Effector memory CD4-positive, alpha-beta T cell (primary cell): ENCODE measurements at regions not wholly inside any gene's neighbourhood (a gene's known extent, or its start where the extent isn't known, plus 50 kb on each side); places are given as distances from the start of the nearest gene placed in this dataset.
"Not testable (repeated sequence)": the region's sequence is repeated elsewhere in the genome, so short reads cannot be mapped to it uniquely, and the experiment has no call there.

Source experiments
- DNase-seq, 3 donors: peaks; one replicate each; pipeline ENCODE4 v3.0.0-alpha.2; 2020
- H3K27ac ChIP-seq: 2 replicates; pipeline ENCODE4 v1.7.0; 2013; ENCODE audit warnings: mild to moderate bottlenecking, low read length, moderate library complexity; ENCODE audit not compliant: insufficient read depth, poor library complexity, severe bottlenecking
- H3K27me3 ChIP-seq: replicated peaks from 2 replicates; pipeline ENCODE4 v1.7.0; 2013; ENCODE audit warnings: mild to moderate bottlenecking, low read length; ENCODE audit not compliant: insufficient read depth, control insufficient read depth, poor library complexity, severe bottlenecking
- H3K36me3 ChIP-seq: 2 replicates; pipeline ENCODE4 v1.7.0; 2013; ENCODE audit warnings: mild to moderate bottlenecking, low read length, moderate library complexity; ENCODE audit not compliant: control insufficient read depth, insufficient read depth
- H3K4me1 ChIP-seq: 2 replicates; pipeline ENCODE4 v1.7.0; 2013; ENCODE audit warnings: low read length, mild to moderate bottlenecking; ENCODE audit not compliant: control insufficient read depth, insufficient read depth, poor library complexity, severe bottlenecking
- H3K4me3 ChIP-seq: 2 replicates; pipeline ENCODE4 v1.7.0; 2013; ENCODE audit warnings: low read length, low read depth, mild to moderate bottlenecking; ENCODE audit not compliant: insufficient read depth, poor library complexity, severe bottlenecking
- H3K9me3 ChIP-seq: 2 replicates; pipeline ENCODE4 v1.7.0; 2013; ENCODE audit warnings: mild to moderate bottlenecking, low read length, moderate library complexity; ENCODE audit not compliant: control insufficient read depth

GRCh38 chr6:67121115-67121514, 1414.1 kb upstream of the EYS start:
- DNase-seq: no peak
- H3K9me3 ChIP-seq: no peaks in the 10 kb centered on the region
- H3K36me3 ChIP-seq: no peaks in the 10 kb centered on the region
- H3K4me3 ChIP-seq: no peak overlapping the region
- no peaks in the 10 kb centered on the region for H3K4me1 ChIP-seq
- H3K27ac ChIP-seq: no peak overlapping the region
- H3K27me3 ChIP-seq: no peaks in the 10 kb centered on the region

DNA sequence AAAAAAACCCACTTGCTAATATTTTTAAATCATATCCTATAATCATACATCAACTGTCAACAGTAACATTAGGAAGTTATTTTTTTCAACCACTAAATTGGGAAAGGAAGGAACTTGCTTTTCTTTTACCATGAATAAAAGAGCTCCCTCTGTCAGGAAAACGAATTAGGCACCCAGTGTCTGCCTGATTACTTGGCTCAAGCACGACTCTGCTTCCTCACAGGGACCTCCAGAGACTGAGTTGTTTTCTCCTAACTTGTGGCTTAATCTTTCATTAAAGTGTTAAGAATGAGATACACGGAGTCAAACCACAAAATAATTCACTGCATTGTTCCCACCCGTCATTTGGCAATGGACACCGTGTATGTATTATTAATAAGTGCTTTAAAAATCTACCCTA, 1405.1 kb upstream of the EYS start:
- H3K36me3 ChIP-seq: no peaks in the 10 kb centered on the region
- no peaks in the 10 kb centered on the region for H3K27me3 ChIP-seq
- DNase-seq: no peak
- H3K4me3 ChIP-seq: no peak overlapping the region
- H3K9me3 ChIP-seq: no peaks in the 10 kb centered on the region
- H3K27ac ChIP-seq: no peak overlapping the region
- no peaks in the 10 kb centered on the region for H3K4me1 ChIP-seq

GRCh38 chr6:67102743-67103142, 1395.7 kb upstream of the EYS start:
- H3K9me3 ChIP-seq: no peaks in the 10 kb centered on the region
- no peaks in the 10 kb centered on the region for H3K36me3 ChIP-seq
- no peaks in the 10 kb centered on the region for H3K27me3 ChIP-seq
- H3K27ac ChIP-seq: no peak overlapping the region
- no peak overlapping the region for H3K4me3 ChIP-seq
- no peak for DNase-seq
- no peaks in the 10 kb centered on the region for H3K4me1 ChIP-seq

DNA sequence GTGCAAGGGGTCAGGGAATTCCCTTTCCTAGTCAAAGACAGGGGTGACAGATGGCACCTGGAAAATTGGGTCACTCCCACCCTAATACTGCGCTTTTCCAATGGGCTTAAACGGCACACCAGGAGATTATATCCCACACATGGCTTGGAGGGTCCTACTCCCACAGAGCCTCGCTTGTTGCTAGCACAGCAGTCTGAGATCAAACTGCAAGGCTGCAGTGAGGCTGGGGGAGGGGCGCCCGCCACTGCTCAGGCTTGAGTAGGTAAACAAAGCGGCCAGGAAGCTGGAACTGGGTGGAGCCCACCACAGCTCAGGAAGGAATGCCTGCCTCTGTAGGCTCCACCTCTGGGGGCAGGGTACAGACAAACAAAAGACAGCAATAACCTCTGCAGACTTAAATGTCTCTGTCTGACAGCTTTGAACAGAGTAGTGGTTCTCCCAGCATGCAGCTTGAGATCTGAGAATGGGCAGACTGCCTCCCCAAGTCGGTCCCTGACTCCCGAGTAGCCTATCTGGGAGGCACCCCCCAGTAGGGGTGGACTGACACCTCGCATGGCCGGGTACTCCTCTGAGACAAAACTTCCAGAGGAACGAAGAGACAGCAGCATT, 1388.7 kb upstream of the EYS start:
- H3K9me3 ChIP-seq, H3K4me1 ChIP-seq, H3K27me3 ChIP-seq, H3K36me3 ChIP-seq, H3K4me3 ChIP-seq, H3K27ac ChIP-seq, DNase-seq: not testable (repeated sequence)

GRCh38 chr6:67094431-67094946, 1387.5 kb upstream of the EYS start:
- no peak for DNase-seq

GRCh38 chr6:67073938-67074337, 1366.9 kb upstream of the EYS start:
- no peak for DNase-seq
- H3K27me3 ChIP-seq: no peaks in the 10 kb centered on the region
- H3K9me3 ChIP-seq: no peaks in the 10 kb centered on the region
- no peak overlapping the region for H3K4me3 ChIP-seq
- no peak overlapping the region for H3K27ac ChIP-seq
- no peaks in the 10 kb centered on the region for H3K4me1 ChIP-seq
- H3K36me3 ChIP-seq: no peaks in the 10 kb centered on the region

More at GRCh38 chr6:67094431-67094946, 1387.5 kb upstream of the EYS start:
- Histone ChIP-seq H3K36me3 (no peaks in the 10 kb centered on the region), H3K4me1 (no peaks in the 10 kb centered on the region), H3K27me3 (no peaks in the 10 kb centered on the region), H3K27ac (no peak overlapping the region), H3K9me3 (no peaks in the 10 kb centered on the region), H3K4me3 (no peak overlapping the region)

DNA sequence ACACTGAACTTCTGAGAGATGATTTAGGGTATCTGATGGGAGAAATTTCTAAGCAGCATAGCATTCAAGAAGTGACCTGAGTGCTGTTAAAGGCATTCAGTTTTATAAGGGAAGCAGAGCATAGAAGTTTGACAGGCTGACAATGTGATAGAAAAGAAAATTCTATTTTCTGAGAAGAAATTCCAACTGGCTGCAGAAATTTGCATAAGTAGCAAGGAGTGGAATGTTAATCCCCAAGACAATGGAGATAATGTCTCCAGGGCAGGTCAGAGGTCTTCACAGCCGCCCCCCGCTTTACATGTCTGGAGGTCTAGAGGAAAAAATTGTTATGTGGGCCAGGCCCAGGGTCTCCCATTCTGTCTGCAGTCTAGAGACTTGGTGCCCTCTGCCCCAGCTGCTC, 1361.8 kb upstream of the EYS start:
- Histone ChIP-seq H3K9me3 (no peaks in the 10 kb centered on the region), H3K4me1 (no peaks in the 10 kb centered on the region), H3K4me3 (no peak overlapping the region), H3K27ac (no peak overlapping the region), H3K27me3 (no peaks in the 10 kb centered on the region), H3K36me3 (no peaks in the 10 kb centered on the region)
- DNase-seq: no peak

DNA sequence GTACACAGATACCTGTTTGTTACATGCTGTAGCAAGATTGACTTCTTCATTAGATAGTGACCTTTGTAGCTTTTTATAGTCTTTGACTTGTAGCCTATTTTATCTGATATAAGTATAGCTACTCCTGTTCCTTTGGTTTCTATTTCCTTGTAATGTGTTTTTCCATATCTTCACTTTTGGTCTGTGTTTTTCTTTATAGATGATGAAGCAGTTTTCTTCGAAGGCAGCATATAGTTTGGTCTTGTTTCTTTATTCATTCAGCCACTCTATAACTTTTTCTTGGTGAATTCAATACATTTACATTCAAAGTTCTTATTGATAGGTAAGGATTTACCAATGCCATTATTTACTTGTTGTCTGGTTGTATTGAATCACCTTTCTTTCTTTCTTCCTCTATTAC, 1357.3 kb upstream of the EYS start:
- DNase-seq: no peak
- H3K4me3 ChIP-seq: no peak overlapping the region
- no peaks in the 10 kb centered on the region for H3K36me3 ChIP-seq
- H3K27ac ChIP-seq: no peak overlapping the region
- H3K4me1 ChIP-seq: no peaks in the 10 kb centered on the region
- H3K9me3 ChIP-seq: no peaks in the 10 kb centered on the region
- no peaks in the 10 kb centered on the region for H3K27me3 ChIP-seq

DNA sequence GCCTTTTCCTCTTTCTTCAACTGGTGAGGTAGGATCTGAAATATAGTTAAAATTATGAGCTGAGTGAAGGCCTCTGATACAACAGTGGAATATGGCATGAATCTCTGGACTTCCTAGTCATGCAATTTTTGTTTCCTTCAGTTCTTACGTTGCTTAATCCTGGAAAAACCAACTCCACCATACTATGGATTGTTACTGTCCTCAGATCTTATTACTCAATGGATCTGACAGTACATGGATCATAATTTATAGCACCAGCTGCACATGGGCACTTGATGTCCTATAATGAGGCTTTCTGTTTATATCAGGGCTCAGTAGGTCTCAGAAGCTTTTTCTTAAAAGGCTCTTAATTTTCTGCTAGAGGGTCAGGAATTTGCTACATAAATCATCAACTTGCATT, 1341.0 kb upstream of the EYS start:
- no peaks in the 10 kb centered on the region for H3K4me1 ChIP-seq
- no peaks in the 10 kb centered on the region for H3K27me3 ChIP-seq
- H3K9me3 ChIP-seq: no peaks in the 10 kb centered on the region
- no peak for DNase-seq
- no peak overlapping the region for H3K27ac ChIP-seq
- H3K36me3 ChIP-seq: no peaks in the 10 kb centered on the region
- no peak overlapping the region for H3K4me3 ChIP-seq

- H3K4me3 ChIP-seq: no peak overlapping the region
- DNase-seq: no peak
- no peaks in the 10 kb centered on the region for H3K9me3 ChIP-seq
- no peak overlapping the region for H3K27ac ChIP-seq
- H3K36me3 ChIP-seq: no peaks in the 10 kb centered on the region
- no peaks in the 10 kb centered on the region for H3K4me1 ChIP-seq
- H3K27me3 ChIP-seq: no peaks in the 10 kb centered on the region
Observed at GRCh38 chr6:67045076-67045475, 1338.0 kb upstream of the EYS start.
